NCI-H2081 (cell line): ENCODE measurements at regions not wholly inside any gene's neighbourhood (a gene's known extent, or its start where the extent isn't known, plus 50 kb on each side); places are given as distances from the start of the nearest gene placed in this dataset.

ENCODE experiments used
- DNase-seq, 2 experiments: peaks; one replicate each; lab custom pipeline; 2025; lab: John Stamatoyannopoulos, UW

- no peak for DNase-seq
Observed at GRCh38 chr6:156648616-156649015, 128.6 kb upstream of the ARID1B start.

- no peak for DNase-seq
Observed at GRCh38 chr6:156647991-156648390, 129.2 kb upstream of the ARID1B start.

GRCh38 chr6:156647140-156647784, 129.9 kb upstream of the ARID1B start:
- no peak for DNase-seq

GRCh38 chr6:156646496-156646895, 130.7 kb upstream of the ARID1B start:
- no peak for DNase-seq

- no peak for DNase-seq
Observed at GRCh38 chr6:156645097-156645496, 132.1 kb upstream of the ARID1B start.

- no peak for DNase-seq
Observed at GRCh38 chr6:156639009-156639721, 138.0 kb upstream of the ARID1B start.

- no peak for DNase-seq
Observed at GRCh38 chr6:156638581-156638980, 138.6 kb upstream of the ARID1B start.

GRCh38 chr6:156634951-156635371, 142.2 kb upstream of the ARID1B start:
- DNase-seq = no peak

- no peak for DNase-seq
Observed at GRCh38 chr6:156634048-156634447, 143.1 kb upstream of the ARID1B start.

- DNase-seq = no peak
Observed at GRCh38 chr6:156633291-156633690, 143.9 kb upstream of the ARID1B start.

- no peak for DNase-seq
Observed at GRCh38 chr6:156630613-156631302, 146.4 kb upstream of the ARID1B start.

- DNase-seq = no peak
Observed at GRCh38 chr6:156628805-156629204, 148.4 kb upstream of the ARID1B start.

GRCh38 chr6:156627524-156627923, 149.7 kb upstream of the ARID1B start:
- no peak for DNase-seq

GRCh38 chr6:156622185-156622584, 155.0 kb upstream of the ARID1B start:
- no peak for DNase-seq

- no peak for DNase-seq
Observed at GRCh38 chr6:156620331-156620730, 156.8 kb upstream of the ARID1B start.

- DNase-seq = no peak
Observed at GRCh38 chr6:156618600-156619205, 158.5 kb upstream of the ARID1B start.

- DNase-seq = no peak
Observed at GRCh38 chr6:156617941-156618340, 159.2 kb upstream of the ARID1B start.

- DNase-seq = no peak
Observed at GRCh38 chr6:156617376-156617775, 159.8 kb upstream of the ARID1B start.

- DNase-seq = no peak
Observed at GRCh38 chr6:156616495-156616894, 160.7 kb upstream of the ARID1B start.

- no peak for DNase-seq
Observed at GRCh38 chr6:156613996-156614395, 163.2 kb upstream of the ARID1B start.

- DNase-seq = no peak
Observed at GRCh38 chr6:156612361-156612760, 164.8 kb upstream of the ARID1B start.

- DNase-seq = no peak
Observed at GRCh38 chr6:156602066-156602385, 175.2 kb upstream of the ARID1B start.
